K562 (cell line): ENCODE measurements at regions not wholly inside any gene's neighbourhood (a gene's known extent, or its start where the extent isn't known, plus 50 kb on each side); places are given as distances from the start of the nearest gene placed in this dataset.
A peak's percentile ranks its signal among the peaks of the same experiment; 100 is the strongest.

Source experiments
- AFF4 ChIP-seq: sonication (generic); formaldehyde crosslinking; IDR thresholded peaks from 2 replicates; pipeline ENCODE4 v1.8.0; 2023; ENCODE audit warnings: mild to moderate bottlenecking, missing genetic modification reagents
- ATF4 ChIP-seq: fragments of 450-650 bp; formaldehyde crosslinking; IDR thresholded peaks from 2 replicates; pipeline ENCODE4 v1.4.0; 2022; ENCODE audit warnings: mild to moderate bottlenecking, moderate library complexity
- CSDE1 ChIP-seq, 2 experiments: fragments of 450-650 bp; IDR thresholded peaks; 2 replicates each; pipeline ENCODE4 v1.6.1; 2016; ENCODE audit warnings: mild to moderate bottlenecking in 1 of 2
- ESRRB ChIP-seq: fragments of 250-450 bp; sonication (Bioruptor Pico); IDR thresholded peaks from 2 replicates; pipeline ENCODE4 v1.5.0; 2020; ENCODE audit warnings: mild to moderate bottlenecking, moderate library complexity, borderline replicate concordance
- FOXP1 ChIP-seq: sonication (generic); formaldehyde crosslinking; IDR thresholded peaks from 2 replicates; pipeline ENCODE4 v1.8.0; 2022; ENCODE audit warnings: mild to moderate bottlenecking, missing genetic modification reagents
- KAT8 ChIP-seq: fragments of 450-650 bp; IDR thresholded peaks from 2 replicates; pipeline ENCODE4 v1.6.1; 2016; ENCODE audit warnings: low read depth, mild to moderate bottlenecking
- KLF10 ChIP-seq: fragments of 250-450 bp; sonication (Bioruptor Pico); IDR thresholded peaks from 2 replicates; pipeline ENCODE4 v1.6.1; 2021; ENCODE audit warnings: matching md5 sums
- MTA3 ChIP-seq: fragments of 450-650 bp; formaldehyde crosslinking; IDR thresholded peaks from 2 replicates; pipeline ENCODE4 v1.6.1; 2017; ENCODE audit warnings: mild to moderate bottlenecking, borderline replicate concordance
- NUFIP1 ChIP-seq: fragments of 450-650 bp; IDR thresholded peaks from 2 replicates; pipeline ENCODE4 v1.6.1; 2018; ENCODE audit not compliant: partially characterized antibody
- OTX1 ChIP-seq: fragments of 450-650 bp; formaldehyde crosslinking; IDR thresholded peaks from 2 replicates; pipeline ENCODE4 v1.4.0; 2022; ENCODE audit warnings: mild to moderate bottlenecking
- PHF20 ChIP-seq: fragments of 450-650 bp; IDR thresholded peaks from 2 replicates; pipeline ENCODE4 v1.6.1; 2018; ENCODE audit not compliant: partially characterized antibody
- PML ChIP-seq: IDR thresholded peaks from 2 replicates; pipeline ENCODE4 v1.6.1; 2012; ENCODE audit warnings: low read length, inconsistent platforms
- POLR2AphosphoS2 ChIP-seq: IDR thresholded peaks from 2 replicates; pipeline ENCODE4 v1.6.1; 2012; ENCODE audit warnings: low read length, improper control_type of control experiment
- ZKSCAN3 ChIP-seq: fragments of 250-450 bp; sonication (Bioruptor Pico); IDR thresholded peaks from 2 replicates; pipeline ENCODE4 v1.4.0; 2020
- ZNF79 ChIP-seq: fragments of 250-450 bp; sonication (Bioruptor Pico); IDR thresholded peaks from 2 replicates; pipeline ENCODE4 v1.4.0; 2020; ENCODE audit warnings: low read depth, mild to moderate bottlenecking, moderate library complexity
- ZSCAN29 ChIP-seq: fragments of 450-650 bp; IDR thresholded peaks from 2 replicates; pipeline ENCODE4 v1.6.1; 2017
- TF ChIP-seq, protein P1 (sequence below), 2 experiments: fragments of 250-450 bp in 1 of 2; fragments of 450-650 bp in 1 of 2; sonication (Bioruptor Pico) in 1 of 2; IDR thresholded peaks; 2 replicates each; pipeline versions ENCODE4 v1.6.1 to v1.8.0; 2016 to 2021; ENCODE audit warnings: mild to moderate bottlenecking in 2 of 2, moderate library complexity in 2 of 2, missing compliant biosample characterization in 1 of 2, missing genetic modification characterization in 1 of 2
- TF ChIP-seq, protein P2 (sequence below): IDR thresholded peaks from 2 replicates; pipeline ENCODE4 v1.6.1; 2014; ENCODE audit warnings: antibody characterized with exemption
- TF ChIP-seq, protein P3 (sequence below): fragments of 450-650 bp; IDR thresholded peaks from 2 replicates; pipeline ENCODE4 v1.6.1; 2016; ENCODE audit warnings: low read depth, mild to moderate bottlenecking, moderate library complexity
- TF ChIP-seq, protein P4 (sequence below): IDR thresholded peaks from 2 replicates; pipeline ENCODE4 v1.6.1; 2012; ENCODE audit warnings: low read depth, low read length, improper control_type of control experiment, borderline replicate concordance

- no peak for TF ChIP-seq POLR2AphosphoS2
- no peak for TF ChIP-seq KAT8
- TF ChIP-seq ZSCAN29: no peak
- no peak for TF ChIP-seq OTX1 (CRISPR knock-in tag)
- no peak for TF ChIP-seq ATF4 (CRISPR knock-in tag)
- TF ChIP-seq ZNF79 (CRISPR knock-in tag): no peak
- TF ChIP-seq, protein P1, sequence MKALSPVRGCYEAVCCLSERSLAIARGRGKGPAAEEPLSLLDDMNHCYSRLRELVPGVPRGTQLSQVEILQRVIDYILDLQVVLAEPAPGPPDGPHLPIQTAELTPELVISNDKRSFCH (CRISPR knock-in tag; IDR thresholded peaks at IDR 0.05): no peak
- TF ChIP-seq, protein P1 (tag; IDR thresholded peaks at IDR 0.05): no peak
- TF ChIP-seq FOXP1: no peak
- TF ChIP-seq KLF10 (CRISPR knock-in tag): no peak
- TF ChIP-seq, protein P2, sequence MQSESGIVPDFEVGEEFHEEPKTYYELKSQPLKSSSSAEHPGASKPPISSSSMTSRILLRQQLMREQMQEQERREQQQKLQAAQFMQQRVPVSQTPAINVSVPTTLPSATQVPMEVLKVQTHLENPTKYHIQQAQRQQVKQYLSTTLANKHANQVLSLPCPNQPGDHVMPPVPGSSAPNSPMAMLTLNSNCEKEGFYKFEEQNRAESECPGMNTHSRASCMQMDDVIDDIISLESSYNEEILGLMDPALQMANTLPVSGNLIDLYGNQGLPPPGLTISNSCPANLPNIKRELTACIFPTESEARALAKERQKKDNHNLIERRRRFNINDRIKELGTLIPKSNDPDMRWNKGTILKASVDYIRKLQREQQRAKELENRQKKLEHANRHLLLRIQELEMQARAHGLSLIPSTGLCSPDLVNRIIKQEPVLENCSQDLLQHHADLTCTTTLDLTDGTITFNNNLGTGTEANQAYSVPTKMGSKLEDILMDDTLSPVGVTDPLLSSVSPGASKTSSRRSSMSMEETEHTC: no peak
- peak; percentile 72 for TF ChIP-seq PHF20
- TF ChIP-seq AFF4: no peak
- TF ChIP-seq, protein P3, sequence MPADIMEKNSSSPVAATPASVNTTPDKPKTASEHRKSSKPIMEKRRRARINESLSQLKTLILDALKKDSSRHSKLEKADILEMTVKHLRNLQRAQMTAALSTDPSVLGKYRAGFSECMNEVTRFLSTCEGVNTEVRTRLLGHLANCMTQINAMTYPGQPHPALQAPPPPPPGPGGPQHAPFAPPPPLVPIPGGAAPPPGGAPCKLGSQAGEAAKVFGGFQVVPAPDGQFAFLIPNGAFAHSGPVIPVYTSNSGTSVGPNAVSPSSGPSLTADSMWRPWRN: no peak
- TF ChIP-seq PML: no peak
- no peak for TF ChIP-seq ESRRB (CRISPR knock-in tag)
- TF ChIP-seq, protein P4, sequence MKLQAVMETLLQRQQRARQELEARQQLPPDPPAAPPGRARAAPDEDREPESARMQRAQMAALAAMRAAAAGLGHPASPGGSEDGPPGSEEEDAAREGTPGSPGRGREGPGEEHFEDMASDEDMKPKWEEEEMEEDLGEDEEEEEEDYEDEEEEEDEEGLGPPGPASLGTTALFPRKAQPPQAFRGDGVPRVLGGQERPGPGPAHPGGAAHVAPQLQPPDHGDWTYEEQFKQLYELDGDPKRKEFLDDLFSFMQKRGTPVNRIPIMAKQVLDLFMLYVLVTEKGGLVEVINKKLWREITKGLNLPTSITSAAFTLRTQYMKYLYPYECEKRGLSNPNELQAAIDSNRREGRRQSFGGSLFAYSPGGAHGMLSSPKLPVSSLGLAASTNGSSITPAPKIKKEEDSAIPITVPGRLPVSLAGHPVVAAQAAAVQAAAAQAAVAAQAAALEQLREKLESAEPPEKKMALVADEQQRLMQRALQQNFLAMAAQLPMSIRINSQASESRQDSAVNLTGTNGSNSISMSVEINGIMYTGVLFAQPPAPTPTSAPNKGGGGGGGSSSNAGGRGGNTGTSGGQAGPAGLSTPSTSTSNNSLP: no peak
- no peak for TF ChIP-seq ZKSCAN3 (CRISPR knock-in tag)
- no peak for TF ChIP-seq CSDE1 (IDR thresholded peaks at IDR 0.05)
- peak; percentile 95 for TF ChIP-seq MTA3
- TF ChIP-seq NUFIP1: no peak
Observed at GRCh38 chr10:78302989-78303854, 269.6 kb downstream of the RPS24 start (continued).
